Panc1 (cell line): ENCODE measurements at regions not wholly inside any gene's neighbourhood (a gene's known extent, or its start where the extent isn't known, plus 50 kb on each side); places are given as distances from the start of the nearest gene placed in this dataset.

Experiments
- ATAC-seq: fragments of 200-7000 bp; cut with Tn5 transposase; 2 replicates; pipeline ENCODE4 v1.9.1; 2020; ENCODE audit warnings: mild to moderate bottlenecking, moderate library complexity
- BruUV-seq: library from RNA; stranded (reverse); fragments of 400-500 nt; replicated peaks from 2 replicates; lab custom pipeline; 2021; lab: Mats Ljungman, UMichigan
- CTCF ChIA-PET: fragments of 300-600 bp; sonication (Branson Sonifier 250); formaldehyde crosslinking; loops from one replicate; lab custom pipeline; 2022; ENCODE audit warnings: antibody characterized with exemption; lab: Charles Lee
- POLR2A ChIA-PET: fragments of 300-600 bp; sonication (Branson Sonifier 250); formaldehyde crosslinking; loops from one replicate; lab custom pipeline; 2022; ENCODE audit warnings: antibody characterized with exemption; lab: Charles Lee
- DNase-seq: peaks from one replicate; pipeline ENCODE4 v3.0.0-alpha.2; 2010; ENCODE audit warnings: low read depth, low spot score
- H3K27ac ChIP-seq: 2 replicates; pipeline ENCODE4 v1.5.1; 2011; ENCODE audit warnings: mild to moderate bottlenecking, low read length, inconsistent platforms
- H3K27me3 ChIP-seq: fragments of 200-500 bp; sonication (Bioruptor generic); 2 replicates; pipeline ENCODE4 v1.6.0; 2014; ENCODE audit warnings: low read length, inconsistent platforms; ENCODE audit not compliant: control insufficient read depth, insufficient read depth
- H3K36me3 ChIP-seq: fragments of 200-500 bp; sonication (Bioruptor generic); 2 replicates; pipeline ENCODE4 v1.5.1; 2014; ENCODE audit warnings: inconsistent platforms, mild to moderate bottlenecking, low read length, moderate library complexity; ENCODE audit not compliant: control insufficient read depth, insufficient read depth
- H3K4me1 ChIP-seq: 2 replicates; pipeline ENCODE4 v1.5.1; 2011; ENCODE audit warnings: inconsistent platforms, mild to moderate bottlenecking, low read length, moderate library complexity; ENCODE audit not compliant: control insufficient read depth, insufficient read depth
- H3K4me3 ChIP-seq, 2 experiments: 2 replicates each; pipeline ENCODE4 v1.5.1; 2011 to 2012; ENCODE audit warnings: low read depth in 2 of 2, low read length in 2 of 2, mild to moderate bottlenecking in 2 of 2, inconsistent platforms in 1 of 2, moderate library complexity in 1 of 2
- H3K9me3 ChIP-seq: fragments of 200-500 bp; sonication (Bioruptor generic); 2 replicates; pipeline ENCODE4 v1.5.1; 2014; ENCODE audit warnings: low read depth, mild to moderate bottlenecking, inconsistent platforms, low read length, moderate library complexity; ENCODE audit not compliant: control insufficient read depth, insufficient read depth
- CTCF ChIP-seq: fragments of 450-650 bp; IDR thresholded peaks from 2 replicates; pipeline ENCODE4 v1.5.1; 2017; ENCODE audit warnings: mild to moderate bottlenecking
- POLR2AphosphoS5 ChIP-seq: IDR thresholded peaks from 2 replicates; pipeline ENCODE4 v1.6.1; 2012; ENCODE audit warnings: mild to moderate bottlenecking, low read depth, low read length, moderate library complexity
- SIN3A ChIP-seq: IDR thresholded peaks from 2 replicates; pipeline ENCODE4 v1.6.1; 2012; ENCODE audit warnings: low read depth, mild to moderate bottlenecking, low read length, moderate library complexity, borderline replicate concordance; ENCODE audit not compliant: insufficient read depth
- TCF7L2 ChIP-seq: IDR thresholded peaks from 2 replicates; pipeline ENCODE4 v1.6.1; 2011; ENCODE audit warnings: mild to moderate bottlenecking, low read depth, low read length, inconsistent platforms
- in situ Hi-C: cut with HindIII; loops from 2 replicates; pipeline ENCODE4 v1.10.0; 2016; ENCODE audit warnings: low sequenced_read_pairs, low pct_unique_long_range_greater_than_20kb
- intact Hi-C: fragments of 100-400 bp; cut with micrococcal nuclease; formaldehyde crosslinking; loops from one replicate; pipeline ENCODE4 v1.10.0; 2022; ENCODE audit not compliant: unreplicated experiment
- TF ChIP-seq, protein P1 (sequence below), 2 experiments: IDR thresholded peaks; 2 replicates each; pipeline ENCODE4 v1.6.1; 2011 to 2012; ENCODE audit warnings: low read depth in 2 of 2, control low read depth in 1 of 2, low read length in 1 of 2, mild to moderate bottlenecking in 1 of 2, moderate library complexity in 1 of 2; ENCODE audit not compliant: insufficient read depth in 1 of 2

DNA sequence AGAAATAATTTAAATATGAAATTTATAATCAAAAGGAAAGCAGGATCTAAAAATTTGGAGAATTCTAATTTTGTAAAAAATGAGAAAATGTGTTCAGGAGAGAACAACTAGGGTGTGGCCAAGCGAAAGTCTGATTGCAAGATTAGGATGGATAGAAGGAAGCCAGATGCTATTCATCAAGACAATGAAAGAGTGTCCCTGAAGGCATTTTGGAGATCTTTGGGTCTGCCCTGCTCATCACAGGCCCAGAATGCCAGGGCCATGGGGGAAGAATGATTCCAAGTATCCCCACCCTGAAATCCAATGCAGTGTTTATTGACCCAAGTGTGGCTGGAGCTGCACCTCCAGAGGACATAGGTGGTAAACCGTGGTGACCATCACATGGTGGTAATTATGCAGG lies 724.0 kb upstream of the FZD8 start:
- ChIA-PET CTCF (no interaction called here), POLR2A (no interaction called here)
- no peak for TF ChIP-seq CTCF
- TF ChIP-seq TCF7L2, result no peak
- TF ChIP-seq, protein P1, sequence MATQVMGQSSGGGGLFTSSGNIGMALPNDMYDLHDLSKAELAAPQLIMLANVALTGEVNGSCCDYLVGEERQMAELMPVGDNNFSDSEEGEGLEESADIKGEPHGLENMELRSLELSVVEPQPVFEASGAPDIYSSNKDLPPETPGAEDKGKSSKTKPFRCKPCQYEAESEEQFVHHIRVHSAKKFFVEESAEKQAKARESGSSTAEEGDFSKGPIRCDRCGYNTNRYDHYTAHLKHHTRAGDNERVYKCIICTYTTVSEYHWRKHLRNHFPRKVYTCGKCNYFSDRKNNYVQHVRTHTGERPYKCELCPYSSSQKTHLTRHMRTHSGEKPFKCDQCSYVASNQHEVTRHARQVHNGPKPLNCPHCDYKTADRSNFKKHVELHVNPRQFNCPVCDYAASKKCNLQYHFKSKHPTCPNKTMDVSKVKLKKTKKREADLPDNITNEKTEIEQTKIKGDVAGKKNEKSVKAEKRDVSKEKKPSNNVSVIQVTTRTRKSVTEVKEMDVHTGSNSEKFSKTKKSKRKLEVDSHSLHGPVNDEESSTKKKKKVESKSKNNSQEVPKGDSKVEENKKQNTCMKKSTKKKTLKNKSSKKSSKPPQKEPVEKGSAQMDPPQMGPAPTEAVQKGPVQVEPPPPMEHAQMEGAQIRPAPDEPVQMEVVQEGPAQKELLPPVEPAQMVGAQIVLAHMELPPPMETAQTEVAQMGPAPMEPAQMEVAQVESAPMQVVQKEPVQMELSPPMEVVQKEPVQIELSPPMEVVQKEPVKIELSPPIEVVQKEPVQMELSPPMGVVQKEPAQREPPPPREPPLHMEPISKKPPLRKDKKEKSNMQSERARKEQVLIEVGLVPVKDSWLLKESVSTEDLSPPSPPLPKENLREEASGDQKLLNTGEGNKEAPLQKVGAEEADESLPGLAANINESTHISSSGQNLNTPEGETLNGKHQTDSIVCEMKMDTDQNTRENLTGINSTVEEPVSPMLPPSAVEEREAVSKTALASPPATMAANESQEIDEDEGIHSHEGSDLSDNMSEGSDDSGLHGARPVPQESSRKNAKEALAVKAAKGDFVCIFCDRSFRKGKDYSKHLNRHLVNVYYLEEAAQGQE (IDR thresholded peaks at IDR 0.05; ENCODE audit: insufficient read depth in 1 of 2, low read depth in 2 of 2, low read length in 1 of 2), result no peak
- no peak for TF ChIP-seq POLR2AphosphoS5
- no peak for TF ChIP-seq SIN3A
- Histone ChIP-seq H3K4me1 (no peaks in the 10 kb centered on the region), H3K4me3 (no peak overlapping the region), H3K27me3 (no peaks in the 10 kb centered on the region), H3K36me3 (no peaks in the 10 kb centered on the region), H3K9me3 (no peaks in the 10 kb centered on the region), H3K27ac (no peak overlapping the region)
- no peak for ATAC-seq
- BruUV-seq, result no TSS peak
- intact Hi-C loops, result no loop called here
- in situ Hi-C loops, result no loop called here
- DNase-seq, result no peak

GRCh38 chr10:36362257-36362656 lies 720.2 kb upstream of the FZD8 start:
- Histone ChIP-seq H3K27me3 (no peaks in the 10 kb centered on the region), H3K36me3 (no peaks in the 10 kb centered on the region), H3K9me3 (no peaks in the 10 kb centered on the region), H3K4me3 (no peak overlapping the region), H3K4me1 (no peaks in the 10 kb centered on the region), H3K27ac (no peak overlapping the region)
- ATAC-seq (no peak), DNase-seq (no peak)
- POLR2A ChIA-PET, result no interaction called here
- TF ChIP-seq SIN3A, result no peak
- TF ChIP-seq, protein P1 (IDR thresholded peaks at IDR 0.05; ENCODE audit: insufficient read depth in 1 of 2, low read depth in 2 of 2, low read length in 1 of 2), result no peak
- TF ChIP-seq CTCF, result no peak
- no peak for TF ChIP-seq POLR2AphosphoS5
- TF ChIP-seq TCF7L2, result no peak
- in situ Hi-C loops, result no loop called here
- CTCF ChIA-PET, result no interaction called here
- intact Hi-C loops, result no loop called here
- no TSS peak for BruUV-seq
